GM19452 (cell line): ENCODE measurements at regions not wholly inside any gene's neighbourhood (a gene's known extent, or its start where the extent isn't known, plus 50 kb on each side); places are given as distances from the start of the nearest gene placed in this dataset.
"Not testable (repeated sequence)": the region's sequence is repeated elsewhere in the genome, so short reads cannot be mapped to it uniquely, and the experiment has no call there.

Experiments
- ATAC-seq: cut with Tn5 transposase; IDR thresholded peaks from one replicate; pipeline ENCODE4 v1.9.1; 2021; ENCODE audit not compliant: unreplicated experiment

GRCh38 chr13:50377726-50378270 lies 362.6 kb downstream of the KCNRG start:
- no peak for ATAC-seq

DNA sequence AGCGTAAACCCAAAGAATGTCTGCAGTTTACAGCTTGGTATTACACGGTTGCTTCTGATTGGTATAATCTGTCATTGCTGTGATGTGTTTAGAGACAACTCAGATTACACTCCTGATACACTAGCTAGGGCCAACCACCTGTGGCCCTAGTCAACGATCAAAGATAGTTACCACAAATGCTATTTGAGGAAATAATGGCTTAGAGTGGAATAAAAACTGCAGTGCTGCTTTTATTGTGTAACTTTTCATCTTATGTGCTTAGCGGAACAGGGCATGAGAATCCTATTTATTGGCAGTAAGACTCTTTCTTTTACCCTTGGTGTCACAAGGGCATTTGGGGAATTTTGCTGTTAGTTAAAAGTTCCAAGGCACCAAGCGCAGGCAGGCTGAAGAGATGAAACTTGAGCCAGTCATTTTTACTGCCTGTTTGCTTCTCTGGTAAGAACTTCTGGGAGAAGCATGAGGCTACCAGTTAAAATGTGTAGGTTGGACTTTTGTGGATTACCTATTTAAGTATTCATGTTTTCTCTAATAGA lies 363.3 kb downstream of the KCNRG start:
- ATAC-seq: no peak

DNA sequence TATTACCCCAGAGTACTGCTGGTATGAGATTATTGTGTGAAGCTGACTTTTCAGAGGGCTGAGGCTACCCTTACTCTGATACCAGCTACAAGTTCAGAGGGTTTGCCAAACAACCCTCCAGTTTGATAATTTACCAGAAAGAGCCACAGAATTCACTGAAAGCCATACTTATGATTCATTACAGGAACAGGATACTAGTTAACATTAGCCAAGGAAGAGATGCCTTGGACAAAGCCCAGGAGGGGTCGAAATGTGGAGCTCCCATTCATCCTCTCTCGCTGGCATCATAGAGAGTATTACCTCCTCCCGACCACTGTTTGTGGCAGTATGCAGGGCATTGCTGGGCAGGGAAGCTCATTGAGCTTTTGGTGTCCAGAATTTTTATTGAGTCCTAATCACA lies 364.3 kb downstream of the KCNRG start:
- ATAC-seq: no peak

DNA sequence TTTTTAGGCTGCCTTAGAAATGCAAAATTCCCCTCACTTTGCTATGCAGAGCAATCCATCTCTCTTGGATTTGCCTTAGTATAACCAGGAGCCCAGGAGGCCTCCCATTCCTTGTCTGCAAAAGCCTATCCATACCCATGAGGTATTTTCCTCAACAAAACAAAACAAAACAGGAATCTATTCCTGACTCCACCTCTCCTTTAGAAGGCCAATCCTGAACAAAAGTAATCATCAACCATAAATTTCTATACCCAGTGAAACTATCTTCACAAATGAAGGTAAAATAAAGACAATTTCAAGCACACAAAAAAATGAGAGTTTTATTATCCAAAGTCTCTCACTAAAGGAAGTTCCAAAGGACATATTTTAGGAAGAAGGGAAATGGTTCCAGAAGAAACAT lies 365.7 kb downstream of the KCNRG start:
- ATAC-seq: no peak

GRCh38 chr13:50382511-50382910 lies 367.3 kb downstream of the KCNRG start:
- no peak for ATAC-seq

DNA sequence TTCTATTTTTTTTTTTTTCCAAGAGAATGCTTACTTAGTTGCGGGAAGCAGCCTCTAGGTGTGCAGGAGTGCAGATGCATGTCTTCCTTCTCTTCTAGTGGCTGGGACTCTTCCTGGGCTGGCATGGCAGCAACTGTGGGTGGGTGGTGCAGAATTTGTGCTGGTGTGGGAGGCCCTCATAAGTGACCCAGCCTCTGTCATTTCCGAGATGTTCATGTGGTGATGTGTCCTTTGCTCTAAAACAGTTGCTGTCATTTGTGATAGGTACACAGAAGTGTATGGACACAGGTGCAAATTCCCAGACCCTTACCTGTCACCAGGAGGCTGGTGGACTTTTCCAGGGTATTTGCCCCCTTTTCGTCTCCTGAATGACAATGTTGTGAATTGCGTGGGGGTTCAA lies 367.7 kb downstream of the KCNRG start:
- ATAC-seq: no peak

DNA sequence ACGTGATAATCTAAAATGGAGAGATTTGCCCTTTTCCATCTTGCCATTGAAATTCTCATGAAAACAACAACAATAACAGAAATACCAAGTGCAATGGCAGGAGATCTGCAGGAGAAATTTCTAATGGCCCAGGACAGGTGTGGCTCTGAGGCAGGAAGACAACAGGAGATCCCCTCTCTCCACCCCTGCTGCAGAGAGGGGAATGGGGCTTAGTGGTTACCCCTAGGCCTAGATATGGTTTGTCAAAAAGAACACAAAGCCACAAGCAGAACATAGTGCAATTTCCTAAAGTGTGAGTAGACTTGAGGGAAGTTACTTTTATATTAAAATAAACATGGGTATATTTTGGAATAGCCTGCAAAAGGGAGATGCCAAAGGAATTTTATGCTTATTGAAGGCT lies 369.5 kb downstream of the KCNRG start:
- ATAC-seq: no peak

GRCh38 chr13:50386541-50387050 lies 371.4 kb downstream of the KCNRG start:
- ATAC-seq: no peak

- no peak for ATAC-seq
Observed at GRCh38 chr13:50387051-50387581, 371.9 kb downstream of the KCNRG start.

GRCh38 chr13:50388481-50388880 lies 373.2 kb downstream of the KCNRG start:
- no peak for ATAC-seq

- no peak for ATAC-seq
Observed at GRCh38 chr13:50389726-50390125, 374.5 kb downstream of the KCNRG start.

DNA sequence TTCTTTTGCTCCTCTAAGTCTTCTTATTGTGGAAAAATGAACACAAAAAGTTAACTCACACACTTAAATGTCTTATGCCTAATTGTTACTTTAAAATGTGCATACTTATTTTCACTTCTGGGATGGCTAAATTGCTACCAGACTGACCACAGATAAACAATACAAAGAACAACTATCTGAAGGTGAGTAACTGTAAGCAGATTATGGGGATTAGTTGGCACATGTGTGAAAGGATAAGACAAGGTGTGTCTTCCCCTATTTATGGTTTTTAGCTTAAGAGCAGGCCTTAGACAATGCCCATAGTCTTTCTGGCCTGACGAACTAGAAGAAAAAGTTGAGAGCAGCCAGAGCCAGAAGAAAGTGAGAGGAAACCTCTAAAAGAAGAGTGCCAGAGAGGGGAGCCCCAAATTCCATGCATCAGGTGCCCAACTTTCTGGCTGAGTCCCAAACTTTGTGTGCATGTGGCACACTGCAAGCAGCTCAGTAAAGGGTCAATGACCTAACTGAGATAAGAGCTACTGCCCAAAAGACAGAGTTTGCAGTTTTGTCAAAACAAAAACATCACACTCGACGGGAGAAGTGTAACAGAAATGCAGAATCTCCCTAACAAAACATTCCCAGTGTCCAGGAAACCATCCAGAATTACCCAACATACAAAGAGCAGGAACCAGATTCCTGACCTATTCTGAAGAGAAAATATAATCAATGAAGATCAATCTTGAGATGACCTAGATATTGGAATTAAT lies 375.4 kb downstream of the KCNRG start:
- ATAC-seq: no peak

- ATAC-seq: no peak
Observed at GRCh38 chr13:50392977-50393376, 377.7 kb downstream of the KCNRG start.

DNA sequence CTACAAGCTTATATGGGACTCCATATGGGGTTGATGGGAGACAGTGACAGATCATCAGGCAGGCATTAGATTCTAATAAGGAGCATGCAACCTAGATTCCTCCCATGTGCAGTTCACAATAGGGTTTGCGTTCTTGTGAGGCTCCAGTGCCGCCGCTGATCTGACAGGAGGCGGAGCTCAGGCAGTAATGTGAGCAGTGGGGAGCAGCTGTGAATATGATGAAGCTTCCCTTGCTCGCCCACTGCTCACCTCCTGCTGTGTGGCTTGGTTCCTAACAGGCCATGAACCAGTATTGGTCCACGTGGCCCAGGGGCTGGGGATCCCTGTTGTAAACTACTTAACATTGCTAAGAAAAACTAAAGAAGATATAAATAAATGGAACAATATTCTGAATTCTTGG lies 378.4 kb downstream of the KCNRG start:
- no peak for ATAC-seq

DNA sequence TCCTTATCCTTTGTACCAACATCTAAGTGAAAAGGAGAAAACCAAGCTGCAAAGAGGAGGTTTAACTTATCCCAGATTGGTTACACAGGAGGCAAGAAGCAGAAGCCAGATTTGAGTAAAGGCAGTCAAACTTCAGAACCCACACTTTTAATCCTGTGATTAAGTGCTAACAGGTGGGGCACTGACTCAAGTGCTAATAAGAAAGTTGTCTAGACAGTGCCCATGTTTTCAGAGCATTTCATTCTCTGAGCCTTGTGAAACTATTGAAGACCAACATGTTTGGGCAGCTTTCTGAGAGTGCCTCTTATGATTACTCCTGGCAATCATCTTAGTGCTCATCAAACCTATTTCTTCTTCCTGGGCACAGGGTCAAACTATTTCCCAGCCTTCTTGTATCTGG lies 380.8 kb downstream of the KCNRG start:
- no peak for ATAC-seq

- not testable (repeated sequence) for ATAC-seq
Observed at GRCh38 chr13:50396618-50397017, 381.4 kb downstream of the KCNRG start.

DNA sequence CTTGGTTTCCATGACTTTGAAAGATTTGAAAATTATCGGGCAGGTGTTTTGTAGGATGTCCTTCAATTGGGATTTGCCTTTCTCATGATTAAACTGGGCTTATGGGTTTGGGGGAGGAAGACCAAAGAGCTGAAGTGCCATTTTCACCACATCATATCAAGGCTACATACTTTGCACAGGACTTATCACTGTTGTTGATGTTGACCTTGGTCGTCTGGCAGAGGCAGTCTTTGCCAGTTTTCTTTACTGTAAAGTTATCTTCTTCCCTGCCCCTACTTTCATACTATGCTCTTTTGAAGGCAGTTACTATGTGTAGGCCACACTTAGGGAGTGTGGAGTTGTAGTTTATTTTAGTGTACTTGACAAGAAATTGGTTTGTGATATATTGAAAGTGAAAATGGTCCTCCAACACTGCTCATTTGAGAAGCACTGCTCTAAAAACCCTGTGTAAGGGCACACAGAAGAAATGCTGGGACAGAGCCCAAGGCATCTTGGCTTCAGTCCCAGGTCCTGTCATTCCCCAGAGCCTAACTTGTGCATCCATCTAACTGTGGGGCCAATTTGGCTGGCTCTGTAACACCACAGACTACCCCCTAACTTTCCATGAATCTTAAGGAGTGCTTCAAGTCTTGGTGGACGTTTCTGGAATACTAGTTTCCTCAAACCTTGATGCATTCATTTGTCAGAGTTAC lies 384.9 kb downstream of the KCNRG start:
- ATAC-seq: no peak

- ATAC-seq: no peak
Observed at GRCh38 chr13:50401049-50401505, 385.8 kb downstream of the KCNRG start.

DNA sequence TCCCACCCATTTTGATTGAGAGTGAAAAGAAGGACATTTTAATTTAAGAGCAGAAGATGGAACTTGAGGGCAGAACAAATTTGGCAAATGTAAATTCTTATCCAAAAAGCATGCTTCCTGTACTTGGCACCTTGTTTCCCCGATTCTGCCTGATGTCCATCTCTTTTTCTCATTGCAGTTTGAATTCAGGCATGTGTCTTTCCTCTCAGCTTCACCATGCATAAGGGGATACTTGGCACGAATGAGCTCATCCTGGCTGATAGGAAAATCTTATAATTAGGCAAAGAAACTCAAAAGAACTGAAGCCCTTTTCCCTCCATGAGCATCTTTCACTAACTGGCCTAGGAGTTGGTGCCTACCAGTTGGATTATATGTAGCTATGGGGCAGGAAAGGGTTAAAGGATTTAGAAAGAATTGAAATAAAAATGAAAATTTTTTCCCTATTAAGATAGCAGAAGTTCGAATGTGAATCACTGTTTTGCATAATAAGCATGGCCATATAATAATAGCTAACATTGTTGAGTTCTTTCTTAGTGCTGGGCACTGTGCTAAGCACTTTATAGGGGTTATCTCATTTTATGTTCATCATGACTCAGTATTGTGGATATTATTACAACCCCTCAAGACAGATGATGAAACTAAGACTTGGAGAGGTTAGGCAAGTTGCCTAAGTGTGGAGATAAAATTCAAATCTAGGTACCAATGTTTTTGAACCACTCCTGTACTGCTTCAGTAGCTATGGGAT lies 386.6 kb downstream of the KCNRG start:
- no peak for ATAC-seq

GRCh38 chr13:50403311-50403710 lies 388.1 kb downstream of the KCNRG start:
- no peak for ATAC-seq

GRCh38 chr13:50404116-50404515 lies 388.9 kb downstream of the KCNRG start:
- no peak for ATAC-seq
